Activated naive CD8-positive, alpha-beta T cell treated with anti-CD3 and anti-CD28 coated beads for 36 hours (primary cell): ENCODE measurements at regions not wholly inside any gene's neighbourhood (a gene's known extent, or its start where the extent isn't known, plus 50 kb on each side); places are given as distances from the start of the nearest gene placed in this dataset.
"Not testable (repeated sequence)": the region's sequence is repeated elsewhere in the genome, so short reads cannot be mapped to it uniquely, and the experiment has no call there.

ENCODE experiments used
- DNase-seq: peaks from one replicate; pipeline ENCODE4 v3.0.0; 2021
- H3K27ac Mint-ChIP-seq: one replicate; pipeline ENCODE4 v1.8.0; 2022; ENCODE audit warnings: mild to moderate bottlenecking, moderate library complexity, mixed read lengths
- H3K27me3 Mint-ChIP-seq: one replicate; pipeline ENCODE4 v1.8.0; 2022; ENCODE audit warnings: mild to moderate bottlenecking, mixed read lengths
- H3K36me3 Mint-ChIP-seq: one replicate; pipeline ENCODE4 v1.8.0; 2021; ENCODE audit warnings: mild to moderate bottlenecking, mixed read lengths
- H3K4me1 Mint-ChIP-seq: one replicate; pipeline ENCODE4 v1.8.0; 2021; ENCODE audit warnings: mixed read lengths
- H3K4me3 Mint-ChIP-seq: one replicate; pipeline ENCODE4 v1.8.0; 2022; ENCODE audit warnings: mild to moderate bottlenecking, moderate library complexity, mixed read lengths
- H3K9me3 Mint-ChIP-seq: one replicate; pipeline ENCODE4 v1.8.0; 2022; ENCODE audit warnings: mixed read lengths

DNA sequence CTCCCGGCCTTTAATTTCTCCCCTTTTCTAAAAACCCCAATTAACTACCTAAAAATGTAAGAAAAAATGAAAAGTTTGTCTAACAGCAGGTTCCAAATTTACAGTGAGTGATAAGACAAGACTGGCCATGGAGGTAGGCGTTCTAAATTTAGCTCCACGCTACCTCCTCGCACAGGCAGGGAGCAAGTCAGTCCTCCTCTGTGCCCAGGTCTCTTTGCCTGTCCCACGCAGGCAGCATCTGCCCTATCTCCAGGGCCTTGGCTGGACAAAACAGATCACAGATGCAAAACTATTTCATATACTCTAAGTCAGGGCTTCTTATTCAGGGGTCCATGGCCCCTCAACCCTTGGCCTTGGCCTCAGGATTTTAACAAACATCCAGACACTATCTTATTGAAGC, 98.0 kb upstream of the JARID2 start:
- Mint-ChIP-seq H3K27me3 (no peaks in the 10 kb centered on the region), H3K36me3 (no peaks in the 10 kb centered on the region), H3K4me3 (no peak overlapping the region), H3K9me3 (no peaks in the 10 kb centered on the region), H3K27ac (no peak overlapping the region), H3K4me1 (no peaks in the 10 kb centered on the region)
- DNase-seq, result no peak

DNA sequence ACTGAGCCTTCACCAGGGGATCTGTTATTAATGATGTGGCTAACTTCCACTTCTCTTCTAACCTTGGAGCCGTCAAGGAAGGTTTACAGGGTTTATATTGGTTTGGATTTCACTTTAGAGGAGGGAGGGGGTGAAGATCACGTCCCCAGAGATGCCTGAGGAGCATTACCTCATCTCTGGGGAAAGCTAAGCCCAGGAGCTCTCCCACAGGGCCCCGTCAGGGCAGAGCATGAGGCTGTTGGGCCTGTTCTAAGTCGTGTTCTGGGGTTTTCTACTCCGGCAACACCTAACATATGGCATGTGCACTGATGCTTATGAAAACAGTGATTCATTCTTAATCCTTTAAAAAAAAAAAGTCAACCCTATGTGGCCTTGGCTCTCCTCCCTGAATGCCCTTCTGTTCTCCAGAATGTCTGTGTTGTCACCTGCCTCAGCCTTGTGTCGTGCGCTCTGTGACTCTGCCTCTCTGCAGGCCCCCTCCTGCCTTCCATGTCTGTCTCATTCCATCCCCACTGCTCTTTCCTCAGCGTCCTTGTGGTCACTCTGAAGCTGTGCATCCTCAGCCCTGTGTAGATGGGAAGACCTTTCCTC, 97.4 kb upstream of the JARID2 start:
- no peak for DNase-seq
- H3K27ac Mint-ChIP-seq, result no peak overlapping the region

DNA sequence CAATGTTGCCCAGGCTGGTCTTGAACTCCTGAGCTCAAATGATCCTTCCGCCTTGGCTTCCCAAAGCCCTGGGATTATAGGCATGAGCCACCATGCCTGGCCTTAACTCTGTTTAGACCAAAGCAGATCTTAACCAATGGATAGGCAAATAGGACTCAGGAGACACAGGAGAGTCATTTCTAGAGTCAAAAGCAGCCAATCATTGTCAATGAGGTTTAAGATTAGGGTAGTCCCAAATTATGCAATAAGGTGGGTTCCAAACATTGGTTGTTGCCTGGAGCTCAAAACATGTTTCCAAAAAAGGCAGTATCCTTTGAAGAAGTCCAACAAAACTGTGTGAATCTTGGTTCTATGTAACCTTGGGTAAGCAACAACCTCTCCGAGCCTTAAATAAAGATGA, 95.7 kb upstream of the JARID2 start:
- Mint-ChIP-seq H3K27me3 (no peaks in the 10 kb centered on the region), H3K36me3 (no peaks in the 10 kb centered on the region)

More for the DNA sequence above, 97.4 kb upstream of the JARID2 start:
- Mint-ChIP-seq H3K36me3 (no peaks in the 10 kb centered on the region), H3K4me3 (no peak overlapping the region), H3K9me3 (no peaks in the 10 kb centered on the region), H3K27me3 (no peaks in the 10 kb centered on the region), H3K4me1 (no peaks in the 10 kb centered on the region)

DNA sequence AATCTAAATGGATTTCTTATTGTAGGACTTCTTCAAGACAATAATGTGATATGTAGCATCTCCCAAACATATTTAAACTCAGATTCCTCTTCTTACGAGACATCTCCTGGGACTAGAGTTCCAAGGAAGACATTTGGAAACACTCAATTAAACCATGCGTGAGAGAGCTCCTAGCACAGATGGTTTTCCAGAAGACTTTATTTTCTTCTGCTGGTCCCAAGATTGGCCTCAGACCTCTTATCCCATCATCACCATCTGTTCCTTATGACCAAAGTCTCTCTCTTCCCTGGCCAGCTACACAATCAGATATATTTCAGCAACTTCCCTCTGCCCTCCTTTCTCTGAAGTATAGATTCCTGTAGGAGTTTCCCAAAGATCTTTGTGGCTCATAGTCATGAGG, 93.2 kb upstream of the JARID2 start:
- no peak overlapping the region for H3K4me3 Mint-ChIP-seq

More for the DNA sequence above, 95.7 kb upstream of the JARID2 start:
- no peaks in the 10 kb centered on the region for H3K9me3 Mint-ChIP-seq
- no peaks in the 10 kb centered on the region for H3K4me1 Mint-ChIP-seq
- H3K27ac Mint-ChIP-seq, result no peak overlapping the region
- no peak overlapping the region for H3K4me3 Mint-ChIP-seq
- no peak for DNase-seq

DNA sequence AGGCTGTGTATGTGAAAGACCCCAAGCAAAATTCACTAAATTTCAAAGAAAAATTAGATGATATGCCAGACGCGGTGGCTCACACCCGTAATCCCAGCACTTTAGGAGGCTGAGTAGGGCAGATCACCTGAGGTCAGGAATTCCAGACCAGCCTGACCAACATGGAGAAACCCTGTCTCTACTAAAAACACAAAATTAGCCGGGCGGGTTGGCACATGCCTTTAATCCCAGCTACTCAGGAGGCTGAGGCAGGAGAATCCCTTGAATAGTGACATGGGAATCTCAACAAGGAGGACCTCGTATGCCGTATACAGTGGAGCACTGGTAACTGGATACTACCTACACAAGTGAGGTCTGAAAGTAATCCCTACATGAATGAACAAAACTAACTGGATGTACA, 92.7 kb upstream of the JARID2 start:
- Mint-ChIP-seq H3K4me1 (no peaks in the 10 kb centered on the region), H3K27me3 (no peaks in the 10 kb centered on the region), H3K9me3 (no peaks in the 10 kb centered on the region), H3K27ac (no peak overlapping the region), H3K36me3 (no peaks in the 10 kb centered on the region), H3K4me3 (no peak overlapping the region)
- DNase-seq, result no peak

More for the DNA sequence above, 93.2 kb upstream of the JARID2 start:
- Mint-ChIP-seq H3K4me1 (no peaks in the 10 kb centered on the region), H3K36me3 (no peaks in the 10 kb centered on the region), H3K27ac (no peak overlapping the region), H3K27me3 (no peaks in the 10 kb centered on the region), H3K9me3 (no peaks in the 10 kb centered on the region)
- DNase-seq, result no peak

DNA sequence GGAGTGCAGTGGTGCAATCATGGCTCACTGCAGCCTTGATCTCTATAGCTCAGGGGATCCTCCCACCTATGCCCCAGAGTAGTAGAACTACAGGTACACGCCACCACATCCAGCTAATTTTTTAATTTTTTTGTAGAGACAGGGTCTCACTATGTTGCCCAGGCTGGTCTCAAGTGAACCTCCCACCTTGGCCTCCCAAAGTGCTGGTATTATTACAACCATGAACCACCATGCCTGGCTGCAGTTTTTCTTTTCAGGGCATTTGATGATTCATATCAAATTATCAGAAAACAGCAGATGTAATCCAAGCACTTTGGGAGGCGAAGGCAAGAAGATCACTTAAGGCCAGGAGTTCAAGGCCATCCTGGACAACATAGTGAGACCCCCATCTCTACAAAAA, 88.4 kb upstream of the JARID2 start:
- Mint-ChIP-seq H3K36me3 (no peaks in the 10 kb centered on the region), H3K9me3 (no peaks in the 10 kb centered on the region), H3K4me3 (no peak overlapping the region), H3K27ac (no peak overlapping the region), H3K27me3 (no peaks in the 10 kb centered on the region), H3K4me1 (peaks cover 1% of the 10 kb centered on the region)
- no peak for DNase-seq

DNA sequence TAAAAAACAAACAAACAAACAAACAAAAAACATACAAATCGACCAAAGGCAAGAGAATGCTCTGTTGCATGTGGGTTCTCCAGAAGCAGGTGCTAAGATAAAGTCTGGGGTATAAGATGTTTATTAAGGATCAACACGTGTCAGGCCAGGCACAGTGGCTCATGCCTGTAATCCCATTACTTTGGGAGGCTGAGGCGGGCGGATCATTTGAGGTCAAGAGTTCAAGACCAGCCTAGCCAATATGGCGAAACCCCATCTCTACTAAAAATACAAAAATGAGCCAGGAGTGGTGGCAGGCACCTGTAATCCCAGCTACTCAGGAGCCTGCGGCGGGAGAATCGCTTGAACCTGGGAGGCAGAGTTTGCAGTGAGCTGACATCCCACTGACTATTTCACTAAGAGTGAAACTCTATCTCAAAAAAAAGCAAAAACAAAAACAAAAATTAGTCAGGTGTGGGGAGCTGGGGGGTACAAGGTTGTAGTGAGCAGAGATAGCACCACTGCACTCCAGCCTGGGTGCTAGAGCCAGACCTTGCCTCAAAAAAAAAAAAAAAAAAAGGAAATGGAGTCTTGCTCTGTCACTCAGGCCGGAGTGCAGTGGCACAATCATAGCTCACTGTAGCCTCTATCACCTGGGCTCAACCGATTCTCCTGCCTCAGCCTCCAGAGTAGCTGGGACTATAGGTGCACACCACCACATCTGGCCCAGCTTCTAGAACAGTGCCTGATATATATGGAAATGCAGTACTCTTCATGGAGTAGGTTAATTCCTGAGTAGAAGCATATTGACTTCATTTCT, 86.8 kb upstream of the JARID2 start:
- no peaks in the 10 kb centered on the region for H3K9me3 Mint-ChIP-seq
- no peak for DNase-seq
- H3K27me3 Mint-ChIP-seq, result no peaks in the 10 kb centered on the region
- no peak overlapping the region for H3K27ac Mint-ChIP-seq
- peaks cover 1% of the 10 kb centered on the region for H3K4me1 Mint-ChIP-seq
- no peaks in the 10 kb centered on the region for H3K36me3 Mint-ChIP-seq
- H3K4me3 Mint-ChIP-seq, result no peak overlapping the region

DNA sequence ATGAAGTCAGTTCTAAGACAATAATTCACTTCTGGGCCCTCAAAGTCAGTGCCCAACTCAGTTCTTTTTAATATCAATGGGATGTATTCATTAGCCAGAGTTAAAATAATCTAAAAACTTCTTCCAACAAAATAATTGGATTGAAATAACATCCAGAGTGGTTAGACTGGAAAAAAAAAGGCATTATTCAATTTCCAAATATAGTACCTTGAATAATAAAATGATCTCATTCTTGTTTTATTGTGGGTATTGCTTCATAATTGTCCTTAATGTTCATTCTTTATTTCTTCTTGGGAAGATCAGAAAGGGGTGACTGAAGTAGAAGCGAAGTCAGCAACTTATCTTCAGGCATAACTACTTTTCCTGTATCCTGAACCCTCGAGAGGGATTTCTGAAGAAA, 85.1 kb upstream of the JARID2 start:
- H3K27me3 Mint-ChIP-seq, result no peaks in the 10 kb centered on the region

DNA sequence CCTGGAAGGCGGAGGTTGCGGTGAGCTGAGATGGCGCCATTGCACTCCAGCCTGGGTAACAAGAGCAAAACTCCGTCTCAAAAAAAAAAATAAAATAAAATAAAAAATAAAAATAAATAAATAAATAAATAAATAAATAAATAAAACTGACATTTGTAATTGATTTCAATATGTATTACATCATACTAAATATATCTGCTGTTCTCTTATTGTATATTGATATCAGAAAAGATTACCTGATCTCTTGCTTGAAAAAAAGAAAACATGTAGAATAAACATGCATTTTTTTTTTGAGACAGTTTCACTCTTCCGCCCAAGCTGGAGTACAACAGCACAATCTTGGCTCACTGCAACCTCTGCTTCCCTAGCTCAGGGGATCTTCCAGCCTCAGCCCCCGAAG, 81.0 kb upstream of the JARID2 start:
- H3K9me3 Mint-ChIP-seq, DNase-seq, H3K4me3 Mint-ChIP-seq, H3K4me1 Mint-ChIP-seq, H3K27ac Mint-ChIP-seq, H3K27me3 Mint-ChIP-seq, H3K36me3 Mint-ChIP-seq: not testable (repeated sequence)

More for the DNA sequence above, 85.1 kb upstream of the JARID2 start:
- H3K4me3 Mint-ChIP-seq, result no peak overlapping the region
- DNase-seq, result no peak
- H3K36me3 Mint-ChIP-seq, result no peaks in the 10 kb centered on the region
- no peaks in the 10 kb centered on the region for H3K9me3 Mint-ChIP-seq
- H3K27ac Mint-ChIP-seq, result no peak overlapping the region
- H3K4me1 Mint-ChIP-seq, result peaks cover 1% of the 10 kb centered on the region

DNA sequence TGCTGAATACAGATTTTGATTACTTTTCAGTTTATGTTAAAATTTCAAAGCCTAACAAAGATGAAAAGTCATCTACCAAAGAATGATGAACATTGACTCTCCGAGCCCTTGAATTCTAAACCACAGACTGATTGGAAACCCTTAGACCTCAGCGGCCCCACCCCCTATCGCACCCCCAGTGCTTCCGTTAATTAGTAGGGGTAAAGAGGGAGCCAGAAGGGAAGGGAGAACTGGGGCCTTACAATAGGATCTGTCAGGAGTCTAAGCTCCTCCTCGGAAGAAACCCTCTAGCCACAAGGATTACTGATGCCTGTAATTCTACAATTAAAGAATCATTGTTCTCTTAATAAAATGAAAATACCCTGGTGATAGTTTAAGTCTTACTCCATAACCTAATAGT, 79.7 kb upstream of the JARID2 start:
- no peak overlapping the region for H3K4me3 Mint-ChIP-seq
- no peak overlapping the region for H3K27ac Mint-ChIP-seq
- H3K36me3 Mint-ChIP-seq, result no peaks in the 10 kb centered on the region
- no peaks in the 10 kb centered on the region for H3K9me3 Mint-ChIP-seq
- DNase-seq, result no peak
- H3K4me1 Mint-ChIP-seq, result no peaks in the 10 kb centered on the region
- H3K27me3 Mint-ChIP-seq, result no peaks in the 10 kb centered on the region

DNA sequence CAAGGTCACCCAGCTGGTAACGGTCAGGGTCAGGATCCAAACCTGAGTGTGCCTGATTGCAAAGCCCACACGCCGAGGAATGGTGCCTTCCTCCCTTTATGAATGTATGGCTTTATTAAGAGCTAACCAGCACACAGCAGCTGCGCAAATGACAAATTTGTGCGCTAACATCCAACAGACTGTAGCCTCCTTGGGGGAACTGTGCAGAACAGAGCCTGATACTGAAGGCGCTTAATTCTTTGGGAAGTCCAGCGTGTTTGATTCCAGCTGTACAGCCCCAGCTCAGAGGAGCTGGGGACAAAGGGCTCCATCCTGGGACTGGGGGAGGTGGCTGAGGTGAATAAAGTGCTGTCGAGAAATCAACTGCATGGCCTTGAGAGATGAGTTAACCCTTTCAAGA, 75.7 kb upstream of the JARID2 start:
- H3K36me3 Mint-ChIP-seq, result no peaks in the 10 kb centered on the region
- DNase-seq, result no peak

DNA sequence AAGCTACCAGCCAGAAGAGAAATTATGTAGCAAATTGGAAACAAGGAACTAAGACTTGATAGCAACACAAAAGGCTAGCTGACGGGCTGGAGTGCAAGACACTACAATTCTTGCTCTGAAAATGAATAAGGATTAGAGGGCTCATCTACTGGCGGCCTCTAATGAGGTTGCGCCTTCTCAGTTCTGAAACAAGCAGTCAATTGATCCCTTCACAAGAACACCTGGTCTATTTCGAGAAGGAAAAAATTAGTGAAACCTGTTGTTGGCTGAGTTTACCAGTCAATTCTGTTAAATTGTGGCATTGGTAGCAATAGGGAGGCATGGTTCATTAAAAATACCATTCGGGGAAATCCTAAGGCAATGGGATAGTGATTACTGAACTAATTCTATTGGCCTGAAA, 74.8 kb upstream of the JARID2 start:
- no peak overlapping the region for H3K4me3 Mint-ChIP-seq
- no peak for DNase-seq
- H3K27me3 Mint-ChIP-seq, result no peaks in the 10 kb centered on the region
- H3K4me1 Mint-ChIP-seq, result no peaks in the 10 kb centered on the region
- H3K9me3 Mint-ChIP-seq, result no peaks in the 10 kb centered on the region
- H3K36me3 Mint-ChIP-seq, result no peaks in the 10 kb centered on the region
- H3K27ac Mint-ChIP-seq, result no peak overlapping the region

More for the DNA sequence above, 75.7 kb upstream of the JARID2 start:
- H3K4me1 Mint-ChIP-seq, result no peaks in the 10 kb centered on the region
- H3K9me3 Mint-ChIP-seq, result no peaks in the 10 kb centered on the region
- H3K4me3 Mint-ChIP-seq, result no peak overlapping the region
- H3K27me3 Mint-ChIP-seq, result no peaks in the 10 kb centered on the region
- no peak overlapping the region for H3K27ac Mint-ChIP-seq

DNA sequence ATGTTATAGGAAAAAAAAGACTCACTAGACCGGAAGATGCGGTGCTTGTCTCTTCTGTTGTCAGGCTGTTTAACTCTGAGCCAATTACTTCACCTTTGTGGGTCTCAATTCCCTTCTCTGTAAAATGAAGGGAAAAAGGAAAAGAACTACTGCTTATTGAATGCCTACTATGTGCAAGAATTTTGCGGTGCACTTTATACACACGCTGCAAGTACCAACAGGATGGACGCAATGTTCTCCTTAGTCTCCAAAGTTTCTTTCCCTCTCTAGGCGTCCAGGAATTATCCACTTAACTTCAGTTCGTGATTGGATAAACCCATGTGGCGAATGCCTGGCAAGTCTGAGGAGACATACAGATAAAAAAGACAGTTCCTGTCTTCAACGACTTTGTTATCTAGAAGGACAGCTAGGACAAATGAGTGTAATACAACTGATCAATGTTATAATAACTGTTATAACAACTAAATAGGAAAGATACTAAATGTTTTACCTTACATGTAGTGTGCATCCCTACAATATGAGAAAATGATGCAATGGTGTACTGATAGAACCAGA, 69.0 kb upstream of the JARID2 start:
- H3K27me3 Mint-ChIP-seq, result no peaks in the 10 kb centered on the region
- no peak overlapping the region for H3K27ac Mint-ChIP-seq
- H3K9me3 Mint-ChIP-seq, result no peaks in the 10 kb centered on the region
- H3K36me3 Mint-ChIP-seq, result no peaks in the 10 kb centered on the region
- no peak overlapping the region for H3K4me3 Mint-ChIP-seq
- no peak for DNase-seq
- H3K4me1 Mint-ChIP-seq, result no peaks in the 10 kb centered on the region

DNA sequence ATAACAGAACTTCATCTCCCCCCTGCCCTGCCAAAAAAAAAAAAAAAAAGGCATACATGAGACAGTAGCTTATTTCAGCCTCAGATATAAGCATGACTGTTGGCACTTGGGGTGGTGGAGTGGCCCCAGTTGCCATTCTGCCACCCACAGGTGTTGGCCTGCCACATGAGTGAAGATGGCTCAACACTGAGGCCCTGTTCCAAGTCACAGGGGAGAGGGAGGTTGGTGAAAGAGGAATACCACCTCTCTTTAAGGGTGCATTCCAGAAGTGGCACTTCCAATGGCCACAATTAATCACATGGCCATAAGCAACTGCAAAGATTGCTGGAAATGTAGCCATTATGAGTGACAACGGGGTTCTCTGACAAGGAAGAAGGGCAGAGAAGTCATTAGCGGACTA, 61.9 kb upstream of the JARID2 start:
- peak overlapping the region; percentile 91 for H3K27ac Mint-ChIP-seq
- H3K27me3 Mint-ChIP-seq, result no peaks in the 10 kb centered on the region
- peak; percentile 10 for DNase-seq
- no peaks in the 10 kb centered on the region for H3K9me3 Mint-ChIP-seq
- no peaks in the 10 kb centered on the region for H3K36me3 Mint-ChIP-seq
- peaks cover 14% of the 10 kb centered on the region for H3K4me1 Mint-ChIP-seq
- H3K4me3 Mint-ChIP-seq, result peak overlapping the region; percentile 29

DNA sequence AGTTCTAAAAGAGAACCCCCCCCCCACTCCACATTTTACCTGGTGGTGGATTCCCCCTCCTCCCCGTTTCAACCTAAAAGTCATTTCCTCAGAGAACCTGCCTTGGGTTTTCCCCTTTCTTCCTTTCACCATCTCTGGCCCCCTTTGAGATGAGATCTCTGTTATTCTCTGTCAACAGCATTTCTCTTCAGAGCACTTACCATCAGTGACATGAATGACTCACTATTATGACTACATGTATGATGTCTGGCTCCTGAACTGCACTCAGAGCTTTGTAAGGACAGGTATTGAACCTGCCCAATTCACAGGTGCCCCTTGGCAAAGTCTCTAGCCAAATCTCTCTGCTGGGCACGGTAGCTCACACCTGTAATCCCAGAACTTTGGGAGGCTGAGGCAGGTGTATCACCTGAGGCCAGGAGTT, 61.4 kb upstream of the JARID2 start:
- peak overlapping the region; percentile 91 for H3K27ac Mint-ChIP-seq
- no peaks in the 10 kb centered on the region for H3K27me3 Mint-ChIP-seq
- no peaks in the 10 kb centered on the region for H3K36me3 Mint-ChIP-seq
- DNase-seq, result peak; percentile 20
- no peaks in the 10 kb centered on the region for H3K9me3 Mint-ChIP-seq
- peaks cover 14% of the 10 kb centered on the region for H3K4me1 Mint-ChIP-seq
- H3K4me3 Mint-ChIP-seq, result no peak overlapping the region

DNA sequence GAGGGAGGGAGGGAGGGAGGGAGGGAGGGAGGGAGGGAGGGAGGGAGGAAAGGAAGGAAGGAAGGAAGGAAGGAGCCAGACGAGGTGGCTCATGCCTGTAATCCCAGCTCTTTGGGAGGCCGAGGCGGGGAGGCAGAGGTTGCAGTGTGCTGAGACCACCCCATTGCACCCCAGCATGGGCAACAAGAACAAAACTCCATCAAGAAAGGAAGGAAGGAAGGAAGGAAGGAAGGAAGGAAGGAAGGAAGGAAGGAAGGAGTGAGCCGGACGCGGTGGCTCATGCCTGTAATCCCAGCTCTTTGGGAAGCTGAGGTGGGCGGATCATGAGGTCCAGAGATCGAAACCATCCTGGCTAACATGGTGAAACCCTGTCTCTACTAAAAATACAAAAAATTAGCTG, 60.8 kb upstream of the JARID2 start:
- not testable (repeated sequence) for H3K27me3 Mint-ChIP-seq, H3K9me3 Mint-ChIP-seq, DNase-seq, H3K27ac Mint-ChIP-seq, H3K4me3 Mint-ChIP-seq, H3K36me3 Mint-ChIP-seq
- peaks cover 14% of the 10 kb centered on the region for H3K4me1 Mint-ChIP-seq
